Dendritic cell treated with granulocyte-macrophage colony-stimulating factor and Interleukin-4, amounts not matched to agents 40 ng/mL and 50 ng/mL, for 4 days (primary cell): ENCODE measurements at regions not wholly inside any gene's neighbourhood (a gene's known extent, or its start where the extent isn't known, plus 50 kb on each side); places are given as distances from the start of the nearest gene placed in this dataset.
"Not testable (repeated sequence)": the region's sequence is repeated elsewhere in the genome, so short reads cannot be mapped to it uniquely, and the experiment has no call there.

ENCODE experiments used
- H3K27ac Mint-ChIP-seq: one replicate; pipeline ENCODE4 v1.8.0; 2022; ENCODE audit warnings: mild to moderate bottlenecking, mixed read lengths
- H3K27me3 Mint-ChIP-seq: one replicate; pipeline ENCODE4 v1.8.0; 2022; ENCODE audit warnings: mild to moderate bottlenecking, mixed read lengths
- H3K36me3 Mint-ChIP-seq: one replicate; pipeline ENCODE4 v1.8.0; 2022; ENCODE audit warnings: low read depth, mixed read lengths
- H3K4me1 Mint-ChIP-seq: one replicate; pipeline ENCODE4 v1.8.0; 2022; ENCODE audit warnings: low read depth, mixed read lengths
- H3K4me3 Mint-ChIP-seq: one replicate; pipeline ENCODE4 v1.8.0; 2022; ENCODE audit warnings: mild to moderate bottlenecking, moderate library complexity, mixed read lengths
- H3K9me3 Mint-ChIP-seq: one replicate; pipeline ENCODE4 v1.8.0; 2022; ENCODE audit warnings: mixed read lengths
- intact Hi-C: fragments of 100-400 bp; cut with micrococcal nuclease; formaldehyde crosslinking; loops from one replicate; pipeline ENCODE4 v1.15.0; 2022

DNA sequence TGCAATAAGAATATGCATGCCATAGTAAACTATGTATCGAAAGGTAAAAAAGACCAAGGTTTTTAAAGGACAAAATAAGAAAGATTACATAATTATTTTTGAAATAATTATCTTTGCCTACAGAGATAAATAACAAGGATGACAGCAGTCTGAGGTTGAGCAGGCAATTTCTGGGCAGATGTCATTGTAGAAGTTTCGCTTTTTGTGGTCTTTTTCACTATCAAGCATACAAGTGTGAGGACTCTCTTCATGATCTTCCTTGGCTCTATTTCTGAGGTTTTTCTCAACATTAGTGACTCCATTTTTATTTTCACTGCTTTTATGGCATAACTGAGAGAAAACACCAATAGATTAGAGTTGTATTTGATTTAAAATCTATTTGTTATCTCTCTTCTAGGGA lies 1337.9 kb upstream of the EPHA6 start:
- H3K4me3 Mint-ChIP-seq = no peak overlapping the region
- no peaks in the 10 kb centered on the region for H3K27me3 Mint-ChIP-seq
- intact Hi-C loops = no loop called here
- H3K4me1 Mint-ChIP-seq = no peaks in the 10 kb centered on the region
- no peaks in the 10 kb centered on the region for H3K36me3 Mint-ChIP-seq
- no peaks in the 10 kb centered on the region for H3K9me3 Mint-ChIP-seq
- H3K27ac Mint-ChIP-seq = no peak overlapping the region

DNA sequence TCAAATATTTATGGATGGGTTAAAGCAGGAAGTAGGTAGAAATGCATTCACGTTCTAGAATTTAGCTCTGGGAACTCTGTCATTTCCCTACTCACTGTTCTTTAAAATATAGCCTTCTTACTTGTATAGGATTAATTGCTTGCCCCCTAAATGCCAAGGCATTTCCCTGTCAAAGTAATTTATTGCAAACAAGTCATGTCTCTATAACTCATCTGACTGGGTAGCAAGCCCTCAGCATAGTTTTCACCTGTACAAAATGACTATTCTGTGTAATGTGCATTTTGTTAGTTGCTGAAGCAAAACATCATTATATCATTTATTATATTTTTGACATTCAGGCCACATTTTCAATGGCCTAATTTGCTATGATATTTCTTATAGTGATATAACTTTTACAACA lies 1308.2 kb upstream of the EPHA6 start:
- Mint-ChIP-seq H3K36me3 (no peaks in the 10 kb centered on the region), H3K9me3 (peaks cover 10% of the 10 kb centered on the region), H3K4me1 (no peaks in the 10 kb centered on the region), H3K4me3 (no peak overlapping the region), H3K27ac (no peak overlapping the region), H3K27me3 (no peaks in the 10 kb centered on the region)
- intact Hi-C loops = no loop called here

DNA sequence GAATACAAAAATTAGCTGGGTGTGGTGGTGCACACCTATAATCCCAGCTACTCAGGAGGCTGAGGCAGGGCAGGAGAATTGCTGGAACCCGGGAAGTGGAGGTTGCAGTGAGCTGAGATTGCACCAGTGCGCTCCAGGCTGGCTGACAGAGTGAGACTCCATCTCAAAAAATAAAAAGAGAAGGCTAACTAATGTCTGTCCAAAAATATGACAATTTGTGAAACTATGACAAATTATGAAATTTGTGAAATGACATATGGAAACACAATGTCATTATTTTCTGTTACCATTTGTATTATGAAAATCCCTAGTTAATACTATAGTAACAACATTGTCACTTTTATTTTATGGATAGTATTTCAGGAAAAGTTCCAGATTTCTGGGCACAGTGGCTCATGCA lies 1306.3 kb upstream of the EPHA6 start:
- H3K9me3 Mint-ChIP-seq = peaks cover 10% of the 10 kb centered on the region
- intact Hi-C loops = no loop called here
- no peak overlapping the region for H3K27ac Mint-ChIP-seq
- H3K36me3 Mint-ChIP-seq = no peaks in the 10 kb centered on the region
- no peaks in the 10 kb centered on the region for H3K4me1 Mint-ChIP-seq
- H3K4me3 Mint-ChIP-seq = no peak overlapping the region
- H3K27me3 Mint-ChIP-seq = no peaks in the 10 kb centered on the region

DNA sequence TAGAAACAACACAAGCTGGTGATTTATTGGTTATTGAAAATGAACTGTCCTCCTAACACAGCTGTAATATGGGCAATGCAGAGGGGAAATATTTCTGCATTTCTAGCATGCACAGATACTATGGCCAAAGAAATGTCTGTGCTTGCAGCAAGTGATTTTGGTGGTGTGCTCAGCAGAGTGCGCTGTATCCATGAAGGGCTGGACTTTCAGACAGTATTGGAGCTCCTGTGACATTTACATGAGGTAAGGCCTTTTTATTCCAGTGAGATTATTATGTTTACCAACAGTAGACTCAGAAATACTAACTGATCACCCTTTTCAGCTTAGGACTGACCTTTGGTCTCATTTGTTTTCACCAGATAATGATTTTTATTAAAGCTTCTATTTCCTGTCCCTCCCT lies 1302.6 kb upstream of the EPHA6 start:
- Mint-ChIP-seq H3K4me1 (no peaks in the 10 kb centered on the region), H3K36me3 (no peaks in the 10 kb centered on the region), H3K27ac (no peak overlapping the region), H3K4me3 (no peak overlapping the region), H3K9me3 (peaks cover 10% of the 10 kb centered on the region), H3K27me3 (no peaks in the 10 kb centered on the region)
- intact Hi-C loops = no loop called here

DNA sequence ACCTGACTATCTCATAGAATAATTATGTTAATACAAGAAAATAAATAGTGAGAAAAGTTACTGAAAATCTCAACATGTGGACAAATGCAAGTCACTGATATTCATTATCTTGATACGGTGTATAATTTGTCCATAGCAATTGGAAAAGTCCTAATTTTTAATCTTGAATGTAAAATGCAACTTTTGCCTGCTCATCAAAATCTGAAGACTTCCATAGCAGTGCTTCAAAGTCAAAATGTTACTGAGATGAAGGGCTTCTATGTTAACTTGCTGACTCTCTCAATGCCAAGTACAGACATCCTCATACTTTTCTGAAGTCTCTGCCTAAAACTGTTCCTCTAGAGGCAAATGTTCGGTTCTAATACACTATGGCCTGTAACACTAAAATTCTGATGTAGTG lies 1300.1 kb upstream of the EPHA6 start:
- intact Hi-C loops = no loop called here
- peaks cover 2% of the 10 kb centered on the region for H3K9me3 Mint-ChIP-seq

DNA sequence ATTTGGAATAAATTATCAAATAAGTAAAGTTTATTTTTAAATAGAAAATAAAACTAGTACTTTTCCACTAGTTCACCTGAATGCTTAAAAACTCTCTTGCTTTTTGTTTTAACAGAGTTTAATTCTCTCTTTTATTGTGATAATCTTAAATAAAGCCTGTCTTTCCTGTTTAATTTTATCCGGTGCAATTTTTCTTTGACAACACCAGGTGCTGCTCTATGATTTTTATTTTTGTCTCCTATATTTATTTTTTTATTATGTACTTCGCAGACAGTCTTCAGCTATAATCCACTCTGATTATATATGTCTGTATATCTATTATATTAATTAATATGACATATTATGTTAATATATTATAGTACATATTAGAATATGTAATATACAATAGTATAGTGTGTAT lies 1293.0 kb upstream of the EPHA6 start:
- no peaks in the 10 kb centered on the region for H3K9me3 Mint-ChIP-seq
- no peak overlapping the region for H3K27ac Mint-ChIP-seq
- intact Hi-C loops = no loop called here
- no peaks in the 10 kb centered on the region for H3K27me3 Mint-ChIP-seq
- H3K36me3 Mint-ChIP-seq = no peaks in the 10 kb centered on the region
- H3K4me1 Mint-ChIP-seq = no peaks in the 10 kb centered on the region
- H3K4me3 Mint-ChIP-seq = no peak overlapping the region

More for the DNA sequence above, 1300.1 kb upstream of the EPHA6 start:
- Mint-ChIP-seq H3K36me3 (no peaks in the 10 kb centered on the region), H3K27ac (no peak overlapping the region), H3K4me1 (no peaks in the 10 kb centered on the region), H3K4me3 (no peak overlapping the region), H3K27me3 (no peaks in the 10 kb centered on the region)

DNA sequence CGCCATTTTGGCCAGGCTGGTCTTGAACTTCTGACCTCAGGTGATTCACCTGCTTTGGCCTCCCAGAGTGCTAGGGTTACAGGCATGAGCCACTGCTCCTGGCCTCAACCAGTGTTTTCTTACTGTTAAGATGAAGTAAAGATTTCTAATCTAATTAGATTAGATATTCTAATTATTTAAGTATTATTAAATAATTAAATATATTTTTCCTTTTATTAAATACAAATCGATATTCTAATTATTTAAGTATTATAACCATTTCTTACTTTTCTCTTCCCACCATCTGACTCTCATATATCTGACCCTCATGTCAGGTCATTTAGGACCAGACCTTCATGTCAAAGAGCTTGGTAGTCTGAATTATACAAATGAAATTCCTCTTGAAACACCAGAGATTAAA lies 1291.9 kb upstream of the EPHA6 start:
- Mint-ChIP-seq H3K36me3 (no peaks in the 10 kb centered on the region), H3K27ac (no peak overlapping the region), H3K4me1 (no peaks in the 10 kb centered on the region), H3K9me3 (no peaks in the 10 kb centered on the region), H3K27me3 (no peaks in the 10 kb centered on the region), H3K4me3 (no peak overlapping the region)
- intact Hi-C loops = no loop called here

DNA sequence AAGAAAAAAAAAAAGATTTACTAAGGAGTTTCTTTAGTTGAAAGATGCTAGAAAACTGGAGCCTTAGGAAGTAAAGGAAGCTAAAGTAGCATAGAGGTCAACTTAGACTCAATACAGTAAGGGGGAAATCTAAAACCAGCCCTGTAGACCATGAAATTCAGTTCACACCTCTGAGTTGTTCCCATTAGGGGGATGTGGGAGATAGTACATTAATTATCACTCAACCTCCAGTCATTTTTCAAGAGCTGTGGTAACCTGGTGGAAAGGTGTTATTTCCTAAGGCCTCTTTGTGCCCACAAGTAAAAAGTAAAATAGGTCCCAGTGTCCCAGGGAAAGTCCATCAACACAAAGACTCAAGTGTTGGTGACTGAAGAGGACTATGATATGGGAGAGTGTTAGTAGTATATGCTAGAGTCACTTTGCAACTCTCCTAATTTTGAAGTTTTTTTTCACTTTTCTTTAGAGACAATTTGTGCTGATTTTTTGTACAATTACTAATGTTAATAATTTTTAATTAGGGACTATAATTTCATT lies 1274.4 kb upstream of the EPHA6 start:
- H3K9me3 Mint-ChIP-seq = peaks cover 23% of the 10 kb centered on the region
- no peaks in the 10 kb centered on the region for H3K4me1 Mint-ChIP-seq
- no peak overlapping the region for H3K27ac Mint-ChIP-seq
- H3K27me3 Mint-ChIP-seq = no peaks in the 10 kb centered on the region
- intact Hi-C loops = no loop called here
- H3K4me3 Mint-ChIP-seq = no peak overlapping the region
- no peaks in the 10 kb centered on the region for H3K36me3 Mint-ChIP-seq

DNA sequence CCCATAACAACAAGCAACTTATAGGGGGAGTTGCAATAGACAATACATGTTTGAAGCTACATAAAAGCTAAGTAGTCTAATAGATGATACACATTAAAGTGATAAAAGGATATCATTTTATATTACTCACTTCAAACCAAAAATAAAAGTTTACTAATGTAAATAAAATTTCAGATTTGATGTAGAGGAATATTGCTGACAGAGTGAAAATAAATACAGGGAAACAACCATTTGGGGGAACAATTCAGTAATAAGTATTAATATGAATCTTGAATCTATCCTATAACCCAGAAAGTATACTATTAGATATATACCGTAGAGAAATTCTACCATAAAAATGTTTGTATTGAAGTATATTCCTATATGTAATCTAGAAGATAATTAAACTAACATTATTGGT lies 1248.9 kb upstream of the EPHA6 start:
- intact Hi-C loops = no loop called here
- no peaks in the 10 kb centered on the region for H3K27me3 Mint-ChIP-seq
- H3K4me1 Mint-ChIP-seq = no peaks in the 10 kb centered on the region
- H3K27ac Mint-ChIP-seq = no peak overlapping the region
- H3K4me3 Mint-ChIP-seq = no peak overlapping the region
- H3K9me3 Mint-ChIP-seq = peaks cover 30% of the 10 kb centered on the region
- no peaks in the 10 kb centered on the region for H3K36me3 Mint-ChIP-seq

DNA sequence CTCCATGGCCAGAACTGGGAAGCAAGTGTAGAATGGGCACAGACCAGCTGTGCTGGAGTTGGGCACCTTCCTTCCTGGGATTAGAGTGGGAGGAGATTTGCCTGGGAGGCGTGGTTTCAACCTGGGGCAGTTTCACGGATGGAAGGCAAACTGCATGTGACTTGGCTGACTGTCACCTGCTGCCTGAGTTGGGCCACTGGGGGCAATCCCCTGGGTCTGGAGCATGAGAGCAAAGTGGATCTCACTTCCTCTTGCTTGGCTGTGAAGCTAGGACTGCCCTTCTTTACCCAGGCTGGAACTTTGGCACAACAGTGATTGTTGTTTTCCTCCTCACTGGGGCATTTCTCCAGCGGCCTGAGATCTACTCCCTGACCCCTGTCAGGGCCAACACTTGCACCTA lies 1247.0 kb upstream of the EPHA6 start:
- no peaks in the 10 kb centered on the region for H3K36me3 Mint-ChIP-seq
- no peaks in the 10 kb centered on the region for H3K4me1 Mint-ChIP-seq
- peaks cover 30% of the 10 kb centered on the region for H3K9me3 Mint-ChIP-seq
- H3K27ac Mint-ChIP-seq = no peak overlapping the region
- intact Hi-C loops = no loop called here
- H3K4me3 Mint-ChIP-seq = no peak overlapping the region
- H3K27me3 Mint-ChIP-seq = no peaks in the 10 kb centered on the region

DNA sequence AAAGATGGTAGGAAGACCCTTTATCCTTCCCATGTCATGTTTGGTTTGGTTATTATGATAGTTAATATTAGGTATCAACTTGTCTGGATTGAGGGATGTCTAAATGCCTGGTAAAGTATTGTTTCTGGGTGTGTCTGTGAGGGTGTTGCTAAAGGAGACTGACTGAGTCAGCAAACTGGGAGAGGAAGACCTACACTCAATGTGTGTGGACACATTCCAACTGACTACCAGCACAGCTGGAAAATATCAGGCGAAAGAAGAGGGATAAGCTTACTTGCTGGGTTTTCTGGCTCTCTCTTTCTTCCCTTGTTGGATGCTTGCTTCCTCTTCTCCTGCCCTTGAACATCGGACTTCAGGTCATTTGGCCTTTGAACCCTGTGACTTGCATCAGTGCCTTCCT lies 1227.6 kb upstream of the EPHA6 start:
- Mint-ChIP-seq H3K4me1 (no peaks in the 10 kb centered on the region), H3K27me3 (no peaks in the 10 kb centered on the region), H3K4me3 (no peak overlapping the region), H3K27ac (no peak overlapping the region), H3K9me3 (peaks cover 37% of the 10 kb centered on the region), H3K36me3 (no peaks in the 10 kb centered on the region)
- intact Hi-C loops = no loop called here

DNA sequence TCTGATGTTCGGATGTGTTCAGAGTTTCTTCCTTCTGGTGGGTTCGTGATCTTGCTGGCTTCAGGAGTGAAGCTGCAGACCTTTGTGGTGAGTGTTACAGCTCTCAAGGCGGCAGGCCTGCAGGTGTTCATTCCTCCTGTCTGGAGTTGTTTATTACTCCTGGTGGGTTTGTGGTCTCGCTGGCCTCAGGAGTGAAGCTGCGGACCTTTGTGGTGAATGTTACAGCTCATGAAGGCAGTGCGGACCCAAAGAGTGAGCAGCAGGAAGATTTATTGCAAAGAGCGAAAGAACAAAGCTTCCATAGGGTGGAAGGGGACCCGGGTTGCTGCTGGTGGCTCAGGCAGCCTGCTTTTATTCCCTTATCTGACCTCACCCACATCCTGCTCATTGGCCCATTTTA lies 1226.8 kb upstream of the EPHA6 start:
- intact Hi-C loops, H3K36me3 Mint-ChIP-seq, H3K4me1 Mint-ChIP-seq, H3K27ac Mint-ChIP-seq, H3K27me3 Mint-ChIP-seq, H3K4me3 Mint-ChIP-seq: not testable (repeated sequence)
- peaks cover 41% of the 10 kb centered on the region for H3K9me3 Mint-ChIP-seq

DNA sequence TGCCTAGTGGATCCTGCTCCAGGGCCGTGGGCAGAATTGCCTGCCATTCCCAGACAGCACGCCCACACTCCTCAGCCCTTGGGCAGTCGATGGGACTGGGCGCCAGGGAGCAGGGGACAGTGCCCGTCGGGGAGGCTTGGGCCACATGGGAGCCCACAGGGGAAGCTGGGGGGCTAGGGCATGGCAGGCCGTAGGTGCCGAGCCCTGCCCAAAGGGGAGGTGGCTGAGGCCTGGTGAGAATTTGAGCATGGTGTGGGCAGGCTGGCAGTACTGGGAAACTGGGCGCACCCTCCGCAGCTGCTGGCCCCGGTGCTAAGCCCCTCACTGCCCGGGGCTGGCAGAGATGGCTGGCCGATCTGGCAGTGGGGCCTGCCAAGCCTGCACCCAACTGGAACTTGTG lies 1225.9 kb upstream of the EPHA6 start:
- Mint-ChIP-seq H3K4me1 (no peaks in the 10 kb centered on the region), H3K9me3 (peaks cover 49% of the 10 kb centered on the region)
- intact Hi-C loops = no loop called here

DNA sequence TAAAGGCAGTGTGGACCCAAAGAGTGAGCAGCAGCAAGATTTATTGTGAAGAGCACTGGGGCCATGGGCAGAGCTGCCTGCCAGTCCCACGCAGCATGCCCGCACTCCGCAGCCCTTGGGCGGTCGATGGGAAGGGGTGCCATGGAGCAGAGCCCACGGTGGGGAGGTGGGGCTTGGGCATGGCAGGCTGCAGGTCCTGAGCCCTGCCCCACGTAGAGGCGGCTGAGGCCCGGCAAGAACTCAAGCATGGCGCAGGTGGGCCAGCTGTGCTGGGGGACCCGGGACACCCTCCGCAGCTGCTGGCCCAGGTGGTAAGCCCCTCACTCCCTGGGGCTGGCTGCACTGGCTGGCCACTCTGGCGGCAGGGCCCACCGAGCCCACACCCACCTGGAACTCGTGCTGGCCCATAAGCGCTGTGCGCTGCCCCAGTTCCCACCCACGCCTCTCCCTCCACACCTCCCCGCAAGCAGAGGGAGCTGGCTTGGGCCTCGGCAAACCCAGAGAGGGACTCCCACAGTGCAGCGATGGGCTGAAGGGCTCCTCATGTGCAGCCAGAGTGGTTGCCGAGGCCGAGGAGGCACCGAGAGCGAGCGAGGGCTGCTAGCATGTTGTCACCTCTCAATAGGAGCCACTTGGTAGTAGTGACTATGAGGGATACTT lies 1218.8 kb upstream of the EPHA6 start:
- H3K27me3 Mint-ChIP-seq = no peaks in the 10 kb centered on the region
- no peaks in the 10 kb centered on the region for H3K4me1 Mint-ChIP-seq
- peaks cover 61% of the 10 kb centered on the region for H3K9me3 Mint-ChIP-seq
- intact Hi-C loops = no loop called here
- no peak overlapping the region for H3K27ac Mint-ChIP-seq
- H3K36me3 Mint-ChIP-seq = no peaks in the 10 kb centered on the region
- H3K4me3 Mint-ChIP-seq = no peak overlapping the region

More for the DNA sequence above, 1225.9 kb upstream of the EPHA6 start:
- no peak overlapping the region for H3K4me3 Mint-ChIP-seq
- H3K27ac Mint-ChIP-seq = no peak overlapping the region
- no peaks in the 10 kb centered on the region for H3K27me3 Mint-ChIP-seq
- no peaks in the 10 kb centered on the region for H3K36me3 Mint-ChIP-seq

DNA sequence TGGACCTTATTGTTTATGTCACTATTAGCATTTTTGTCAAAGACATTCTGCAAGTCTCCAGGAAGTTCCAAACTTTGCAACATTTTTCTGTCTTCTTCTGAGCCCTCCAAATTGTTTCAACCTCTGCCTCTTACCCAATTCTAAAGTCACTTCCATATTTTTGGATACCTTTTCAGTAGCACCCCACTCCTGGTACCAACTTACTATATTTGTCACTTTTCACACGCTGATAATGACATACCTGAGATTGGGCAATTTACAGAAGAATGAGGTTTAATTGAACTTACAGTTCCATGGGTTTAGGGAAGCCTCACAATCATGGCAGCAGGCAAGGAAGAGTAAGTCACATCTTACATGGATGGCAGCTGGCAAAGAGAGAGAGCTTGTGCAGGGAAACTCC lies 1206.5 kb upstream of the EPHA6 start:
- Mint-ChIP-seq H3K27me3 (no peaks in the 10 kb centered on the region), H3K4me1 (no peaks in the 10 kb centered on the region), H3K36me3 (no peaks in the 10 kb centered on the region), H3K9me3 (peaks cover 58% of the 10 kb centered on the region), H3K4me3 (no peak overlapping the region), H3K27ac (no peak overlapping the region)
- intact Hi-C loops = no loop called here
